ENCODE measurements at regions not wholly inside any gene's neighbourhood (a gene's known extent, or its start where the extent isn't known, plus 50 kb on each side); places are given as distances from the start of the nearest gene placed in this dataset.
A peak's percentile ranks its signal among the peaks of the same experiment; 100 is the strongest.

- no peak for TF ChIP-seq ARID3B (CRISPR knock-in tag; IDR thresholded peaks at IDR 0.05; ENCODE audit: borderline replicate concordance)
- TF ChIP-seq NCOA1 (IDR thresholded peaks at IDR 0.05; ENCODE audit: low read depth): peak; percentile 88
- no peak for TF ChIP-seq SNRNP70 (optimal IDR thresholded peaks at IDR 0.05; ENCODE audit: low read depth, low read length)
- TF ChIP-seq ARNT (IDR thresholded peaks at IDR 0.05): peak; percentile 92 to 93
- TF ChIP-seq ZNF384 (IDR thresholded peaks at IDR 0.05; ENCODE audit: low read depth, low read length): peak; percentile 61
- TF ChIP-seq ETS2 (tag; IDR thresholded peaks at IDR 0.05; ENCODE audit: borderline replicate concordance, poor library complexity, severe bottlenecking): no peak
- TF ChIP-seq ZNF274 (IDR thresholded peaks at IDR 0.05; ENCODE audit: borderline replicate concordance, low read depth, low read length): peak; percentile 77; the same call in 1 of the 2 replicates
- peak; percentile 55; the same call in 1 of the 2 replicates for TF ChIP-seq ATF3 (IDR thresholded peaks at IDR 0.05)
- TF ChIP-seq ATF3 (CRISPR knock-in tag; conservative IDR thresholded peaks at IDR 0.05): no peak
- peak; percentile 96 for TF ChIP-seq CTBP1 (IDR thresholded peaks at IDR 0.05; ENCODE audit: borderline replicate concordance)
- 0 out of 2 replicates have a peak, but pooled peaks have one; percentile 13 for TF ChIP-seq KDM2B (CRISPR knock-in tag; IDR thresholded peaks at IDR 0.05)
- no peak for TF ChIP-seq SMAD2 (IDR thresholded peaks at IDR 0.05; ENCODE audit: low read depth, low read length)
- no peak for TF ChIP-seq EWSR1 (IDR thresholded peaks at IDR 0.05; ENCODE audit: borderline replicate concordance, low read depth, partially characterized antibody)
- TF ChIP-seq KLF6 (CRISPR knock-in tag; IDR thresholded peaks at IDR 0.05; ENCODE audit: borderline replicate concordance): no peak
- no peak for TF ChIP-seq THAP12 (CRISPR knock-in tag; IDR thresholded peaks at IDR 0.05)
- 0 out of 2 replicates have a peak, but pooled peaks have one; percentile 36 for TF ChIP-seq BCL6 (CRISPR knock-in tag; IDR thresholded peaks at IDR 0.05)
- TF ChIP-seq TRIM28 (IDR thresholded peaks at IDR 0.05): no peak; the same call in 1 of the 2 replicates
- no peak for TF ChIP-seq BRF1 (IDR thresholded peaks at IDR 0.05; ENCODE audit: borderline replicate concordance, extremely low read depth, insufficient read length)
- peak; percentile 64 to 90; a peak in 3 of 4 replicates for TF ChIP-seq MNT (conservative IDR thresholded peaks at IDR 0.05)
- TF ChIP-seq ZNF316 (IDR thresholded peaks at IDR 0.05): no peak
Measured at GRCh38 chr5:124651663-124652513, 94.6 kb downstream of the ZNF608 start (continued).

Data from K562 (cell line).